Liver (tissue), 8 donors: ENCODE measurements at regions not wholly inside any gene's neighbourhood (a gene's known extent, or its start where the extent isn't known, plus 50 kb on each side); places are given as distances from the start of the nearest gene placed in this dataset.

ENCODE experiments used
- DNase-seq: peaks from one replicate; pipeline ENCODE4 v3.0.0-alpha.2; 2017; ENCODE audit warnings: low spot score
- H3K27ac ChIP-seq, 2 donors: one replicate each; pipeline ENCODE4 v1.7.0; 2013; ENCODE audit warnings: inconsistent platforms in 2 of 2, low read length in 2 of 2, control low read depth in 1 of 2, low read depth in 1 of 2, mild to moderate bottlenecking in 1 of 2
- H3K27me3 ChIP-seq, 4 donors: one replicate each; pipeline versions ENCODE4 v1.6.1 to v1.7.0; 2013; ENCODE audit warnings: low read length in 3 of 4, inconsistent platforms in 1 of 4, mild to moderate bottlenecking in 1 of 4, moderate library complexity in 1 of 4; ENCODE audit not compliant: control insufficient read depth in 4 of 4, insufficient read depth in 4 of 4
- H3K36me3 ChIP-seq, 4 donors: one replicate each; pipeline versions ENCODE4 v1.6.1 to v1.7.0; 2013; ENCODE audit warnings: low read length in 3 of 4, mild to moderate bottlenecking in 3 of 4, low read depth in 1 of 4, moderate library complexity in 1 of 4; ENCODE audit not compliant: control insufficient read depth in 4 of 4, insufficient read depth in 3 of 4
- H3K4me1 ChIP-seq, 4 donors: one replicate each; pipeline versions ENCODE4 v1.6.1 to v1.7.0; 2013; ENCODE audit warnings: low read length in 3 of 4, mild to moderate bottlenecking in 3 of 4, moderate library complexity in 1 of 4; ENCODE audit not compliant: control insufficient read depth in 4 of 4, insufficient read depth in 4 of 4
- H3K4me3 ChIP-seq, 3 donors: one replicate each; pipeline versions ENCODE4 v1.6.1 to v1.7.0; 2013; ENCODE audit warnings: low read length in 3 of 3, control low read depth in 1 of 3, low read depth in 1 of 3, mild to moderate bottlenecking in 1 of 3
- H3K9ac ChIP-seq, 2 donors: one replicate each; pipeline ENCODE4 v1.7.0; 2013; ENCODE audit warnings: low read length in 2 of 2, mild to moderate bottlenecking in 2 of 2, moderate library complexity in 2 of 2, control low read depth in 1 of 2, low read depth in 1 of 2
- H3K9me3 ChIP-seq, 4 donors: one replicate each; pipeline versions ENCODE4 v1.6.1 to v1.7.0; 2013; ENCODE audit warnings: low read length in 3 of 4; ENCODE audit not compliant: control insufficient read depth in 4 of 4
- ATF3 ChIP-seq: IDR thresholded peaks from 2 replicates; pipeline ENCODE4 v1.6.1; 2016; ENCODE audit warnings: antibody characterized with exemption
- CTCF ChIP-seq: fragments of 150-350 bp; IDR thresholded peaks from 2 replicates; pipeline ENCODE4 v1.5.1; 2017; ENCODE audit warnings: improper control_type of control experiment, low read depth, low read length; ENCODE audit not compliant: missing input control
- GABPA ChIP-seq, 2 donors: IDR thresholded peaks in 1 of 2; conservative IDR thresholded peaks in 1 of 2; 2 replicates each; pipeline ENCODE4 v1.6.1; 2016; ENCODE audit warnings: antibody characterized with exemption in 2 of 2, mild to moderate bottlenecking in 1 of 2, moderate library complexity in 1 of 2
- HNF4A ChIP-seq, 2 donors: conservative IDR thresholded peaks; 2 replicates each; pipeline ENCODE4 v1.6.1; 2016; ENCODE audit warnings: antibody characterized with exemption in 2 of 2, mild to moderate bottlenecking in 2 of 2
- HNF4G ChIP-seq: IDR thresholded peaks from 2 replicates; pipeline ENCODE4 v1.6.1; 2016; ENCODE audit warnings: antibody characterized with exemption
- JUND ChIP-seq, 2 donors: IDR thresholded peaks; 2 replicates each; pipeline ENCODE4 v1.6.1; 2016; ENCODE audit warnings: antibody characterized with exemption in 2 of 2
- REST ChIP-seq: IDR thresholded peaks from 2 replicates; pipeline ENCODE4 v1.6.1; 2016; ENCODE audit warnings: antibody characterized with exemption, mild to moderate bottlenecking
- YY1 ChIP-seq: IDR thresholded peaks from 2 replicates; pipeline ENCODE4 v1.6.1; 2016; ENCODE audit warnings: antibody characterized with exemption, mild to moderate bottlenecking
- ZBTB33 ChIP-seq: IDR thresholded peaks from 2 replicates; pipeline ENCODE4 v1.6.1; 2016; ENCODE audit warnings: antibody characterized with exemption
- WGBS: extraction: QIAGEN DNeasy Blood & Tissue Kit; methylation state at CpG from one replicate; pipeline ENCODE4 v1.1.7; 2013; 5-methylcytosine and 5-hydroxymethylcytosine counted together
- donor health status: healthy.
- donor health status: healthy.
- donor health status: healthy.
- donor health status: healthy.
- donor health status: healthy.

GRCh38 chr4:176451443-176451842, 131.7 kb downstream of the SPCS3 start (continued):
- TF ChIP-seq CTCF, result no peak

DNA sequence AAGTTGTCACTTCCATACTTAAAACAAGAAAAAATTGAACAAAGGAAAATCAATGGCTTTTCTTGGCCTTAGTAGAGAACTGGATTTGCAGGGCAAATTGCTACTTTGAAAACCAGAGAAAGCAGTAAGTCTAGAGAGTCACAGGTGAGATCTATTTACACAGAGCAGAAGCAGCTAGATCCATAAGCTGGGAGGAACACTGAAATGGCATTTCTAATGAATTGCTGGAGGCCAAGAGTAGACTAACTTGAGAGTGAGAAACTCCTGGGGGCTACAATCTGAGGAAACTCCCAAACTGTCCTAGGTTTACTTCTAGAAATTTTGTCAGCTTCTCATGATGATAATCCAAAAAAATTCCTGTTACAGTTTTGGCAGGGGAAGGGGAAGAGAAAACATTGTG, 133.3 kb downstream of the SPCS3 start:
- Histone ChIP-seq H3K4me1 (no peaks in the 10 kb centered on the region), H3K27me3 (no peaks in the 10 kb centered on the region), H3K36me3 (no peaks in the 10 kb centered on the region), H3K9me3 (no peaks in the 10 kb centered on the region), H3K27ac (no peak overlapping the region), H3K4me3 (no peak overlapping the region), H3K9ac (no peak overlapping the region)
- no peak for TF ChIP-seq HNF4G
- TF ChIP-seq HNF4A (conservative IDR thresholded peaks at IDR 0.05), result no peak
- no peak for TF ChIP-seq YY1
- TF ChIP-seq ATF3, result no peak
- no peak for DNase-seq

- no peaks in the 10 kb centered on the region for H3K9me3 ChIP-seq
- H3K9ac ChIP-seq, result no peak overlapping the region
- WGBS, result 81% methylated on average over 2 of the region's 2 CpGs
- H3K27ac ChIP-seq, result no peak overlapping the region
- H3K27me3 ChIP-seq, result no peaks in the 10 kb centered on the region
- no peak for TF ChIP-seq GABPA (IDR thresholded peaks at IDR 0.05 in 1 of 2, conservative IDR thresholded peaks at IDR 0.05 in 1 of 2)
- no peak for TF ChIP-seq ATF3
- no peak for TF ChIP-seq REST
- TF ChIP-seq JUND (IDR thresholded peaks at IDR 0.05), result no peak
- no peak for TF ChIP-seq ZBTB33
- no peak overlapping the region for H3K4me3 ChIP-seq
- no peak for DNase-seq
- H3K4me1 ChIP-seq, result no peaks in the 10 kb centered on the region
- H3K36me3 ChIP-seq, result no peaks in the 10 kb centered on the region
Measured at GRCh38 chr4:176453658-176454057, 133.9 kb downstream of the SPCS3 start.
